GM12878 (cell line): ENCODE measurements at regions not wholly inside any gene's neighbourhood (a gene's known extent, or its start where the extent isn't known, plus 50 kb on each side); places are given as distances from the start of the nearest gene placed in this dataset.

Experiments used
- ATAC-seq: fragments of 200-7000 bp; cut with Tn5 transposase; 3 replicates; pipeline ENCODE4 v1.9.1; 2020; ENCODE audit warnings: mild to moderate bottlenecking, moderate library complexity
- BruUV-seq: library from RNA; stranded (reverse); fragments of 400-500 nt; replicated peaks from 2 replicates; lab custom pipeline; 2021; lab: Mats Ljungman, UMichigan
- CTCF ChIA-PET: fragments of 300-600 bp; sonication (Branson Sonifier 250); formaldehyde crosslinking; extraction: SDS; loops from one replicate; lab custom pipeline; 2021; ENCODE audit warnings: inconsistent platforms; lab: Yijun Ruan, JAX
- POLR2A ChIA-PET: fragments of 350-600 bp; formaldehyde crosslinking; extraction: SDS; loops from one replicate; lab custom pipeline; 2021; ENCODE audit warnings: inconsistent platforms; lab: Charles Lee
- RAD21 ChIA-PET: fragments of 300-600 bp; sonication (Branson Sonifier 250); formaldehyde crosslinking; loops from one replicate; lab custom pipeline; 2023; ENCODE audit warnings: antibody characterized with exemption; ENCODE audit not compliant: unreplicated experiment; lab: Charles Lee
- SMC1A ChIA-PET: fragments of 300-600 bp; sonication (Branson Sonifier 250); formaldehyde crosslinking; loops from one replicate; lab custom pipeline; 2023; ENCODE audit not compliant: unreplicated experiment, uncharacterized antibody; lab: Charles Lee
- DNase-seq: peaks from one replicate; pipeline ENCODE4 v3.0.0-alpha.2; 2011; ENCODE audit warnings: low read depth, low spot score
- FAIRE-seq: peaks from 3 replicates; lab custom pipeline; 2011; peaks lifted over from hg19 to GRCh38; lab: Jason Lieb, UNC
- H2AFZ ChIP-seq: 2 replicates; pipeline ENCODE4 v1.6.0; 2011; ENCODE audit warnings: low read depth, low read length, control low read depth; ENCODE audit not compliant: control insufficient read depth
- H3K27ac ChIP-seq: 2 replicates; pipeline ENCODE4 v1.5.1; 2011; ENCODE audit warnings: control low read depth; ENCODE audit not compliant: control insufficient read depth, insufficient read depth
- H3K27me3 ChIP-seq, 2 experiments: replicated peaks in 1 of 2; 2 replicates each; pipeline versions ENCODE4 v1.6.0 to v1.6.1; 2011; ENCODE audit warnings: low read length in 1 of 2; ENCODE audit not compliant: control insufficient read depth in 2 of 2, insufficient read depth in 2 of 2
- H3K36me3 ChIP-seq, 2 experiments: 2 replicates each; pipeline ENCODE4 v1.5.1; 2011; ENCODE audit warnings: low read length in 1 of 2; ENCODE audit not compliant: control insufficient read depth in 2 of 2, insufficient read depth in 2 of 2
- H3K4me1 ChIP-seq: 2 replicates; pipeline ENCODE4 v1.6.1; 2011; ENCODE audit warnings: mild to moderate bottlenecking, low read length, moderate library complexity, mixed read lengths; ENCODE audit not compliant: control insufficient read depth, insufficient read depth
- H3K4me2 ChIP-seq: 2 replicates; pipeline ENCODE4 v1.6.0; 2011; ENCODE audit warnings: control low read depth; ENCODE audit not compliant: control insufficient read depth, insufficient read depth
- H3K4me3 ChIP-seq: fragments of 200-600 bp; sonication (generic); 2 replicates; pipeline ENCODE4 v1.5.1; 2016
- H3K79me2 ChIP-seq: 2 replicates; pipeline ENCODE4 v1.6.0; 2011; ENCODE audit warnings: low read length; ENCODE audit not compliant: control insufficient read depth, insufficient read depth
- H3K9ac ChIP-seq: 2 replicates; pipeline ENCODE4 v1.8.0; 2011; ENCODE audit warnings: low read length, control low read depth, mixed read lengths; ENCODE audit not compliant: control insufficient read depth, insufficient read depth
- H3K9me3 ChIP-seq: replicated peaks from 3 replicates; pipeline ENCODE4 v1.5.1; 2011; ENCODE audit warnings: mild to moderate bottlenecking, low read length; ENCODE audit not compliant: control insufficient read depth, insufficient read depth
- H4K20me1 ChIP-seq: 2 replicates; pipeline ENCODE4 v1.6.0; 2011; ENCODE audit not compliant: control insufficient read depth, insufficient read depth
- BHLHE40 ChIP-seq, 2 experiments: fragments of 450-650 bp in 1 of 2; IDR thresholded peaks; 2 replicates each; pipeline ENCODE4 v1.6.1; 2011 to 2017; ENCODE audit warnings: low read depth in 2 of 2, borderline replicate concordance in 1 of 2, improper control_type of control experiment in 1 of 2, low read length in 1 of 2, mild to moderate bottlenecking in 1 of 2
- CREM ChIP-seq: IDR thresholded peaks from 2 replicates; pipeline ENCODE4 v1.6.1; 2014; ENCODE audit warnings: antibody characterized with exemption, low read depth
- EZH2 ChIP-seq: IDR thresholded peaks from 2 replicates; pipeline ENCODE4 v1.6.1; 2012; ENCODE audit warnings: low read depth, mild to moderate bottlenecking, control low read depth, inconsistent platforms, low read length, borderline replicate concordance; ENCODE audit not compliant: control insufficient read depth
- HDAC6 ChIP-seq: fragments of 200-600 bp; sonication (generic); IDR thresholded peaks from one replicate; pipeline ENCODE4 v1.8.0; 2017; ENCODE audit warnings: antibody characterized with exemption; ENCODE audit not compliant: unreplicated experiment
- IKZF2 ChIP-seq, 2 experiments: fragments of 450-650 bp; IDR thresholded peaks; 2 replicates each; pipeline ENCODE4 v1.6.1; 2017; ENCODE audit warnings: mild to moderate bottlenecking in 2 of 2, moderate library complexity in 2 of 2
- RAD51 ChIP-seq: fragments of 450-650 bp; IDR thresholded peaks from 2 replicates; pipeline ENCODE4 v1.6.1; 2016; ENCODE audit warnings: moderate library complexity, mild to moderate bottlenecking, inconsistent platforms
- TARDBP ChIP-seq: IDR thresholded peaks from 2 replicates; pipeline ENCODE4 v1.6.1; 2016; ENCODE audit warnings: borderline replicate concordance
- YBX1 ChIP-seq: fragments of 450-650 bp; IDR thresholded peaks from 2 replicates; pipeline ENCODE4 v1.6.1; 2016; ENCODE audit warnings: antibody characterized with exemption
- WGBS: methylation state at CpG from one replicate; pipeline ENCODE4 v1.1.6; 2016; ENCODE audit warnings: low lambda C conversion rate; ENCODE audit not compliant: insufficient replicate concordance, insufficient coverage; ENCODE audit errors: missing lambda C conversion rate; 5-methylcytosine and 5-hydroxymethylcytosine counted together
- in situ Hi-C: fragments of 300-500 bp; cut with MboI; formaldehyde crosslinking; loops from 9 replicates; pipeline ENCODE4 v1.14.3; 2018; ENCODE audit warnings: mixed read lengths
- intact Hi-C: fragments of 100-400 bp; cut with micrococcal nuclease; formaldehyde crosslinking; loops from one replicate; pipeline ENCODE4 v1.14.2; 2022; ENCODE audit not compliant: unreplicated experiment
- TF ChIP-seq, protein P1 (sequence below): fragments of 450-650 bp; IDR thresholded peaks from 2 replicates; pipeline ENCODE4 v1.6.1; 2017; ENCODE audit warnings: mild to moderate bottlenecking, moderate library complexity

DNA sequence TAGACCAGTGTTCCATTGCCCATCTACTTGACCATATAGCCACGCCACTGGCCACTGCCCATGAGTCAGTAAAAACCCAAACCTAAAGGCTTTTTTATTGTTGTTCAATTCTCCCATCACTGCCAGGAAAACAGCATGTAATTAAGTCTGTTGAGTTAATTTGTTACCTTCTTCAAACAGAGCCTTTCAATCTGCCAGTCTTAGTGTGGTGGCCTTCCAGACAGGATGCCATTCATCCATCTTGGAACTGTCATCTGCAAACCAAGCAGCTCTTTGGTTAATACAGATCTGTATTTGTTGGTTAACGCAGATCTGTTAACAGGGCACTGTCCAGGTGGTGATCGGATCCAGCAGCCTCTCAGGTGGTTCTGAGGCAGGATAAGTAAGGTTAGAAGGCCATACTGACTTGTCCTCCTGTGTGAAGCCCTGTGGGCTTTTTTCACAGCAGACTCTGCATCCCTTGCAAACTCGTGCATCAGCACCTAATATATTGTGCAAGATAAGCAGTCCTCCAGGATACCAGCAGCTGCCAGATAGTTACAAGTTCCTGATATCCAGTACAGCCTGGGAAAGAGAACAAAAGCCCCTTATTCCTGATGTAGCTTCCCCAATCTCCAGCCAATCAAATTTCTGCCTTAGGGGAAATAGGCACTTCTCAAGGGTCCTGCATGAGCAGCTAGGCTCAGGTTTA, 59.1 kb upstream of the DHRS4 start:
- H2AFZ ChIP-seq, result no peak overlapping the region
- WGBS, result 26% methylated on average over 4 of the region's 4 CpGs
- no peaks in the 10 kb centered on the region for H3K4me1 ChIP-seq
- ChIA-PET POLR2A (no interaction called here), RAD21 (no interaction called here), CTCF (interaction anchor here (0.9 to 1.1 kb wide), 2 partner anchors 17 to 263 kb away, joined by 3 to 4 read pairs; no protein-coding TSS in a partner anchor), SMC1A (no interaction called here)
- H3K27ac ChIP-seq, result no peak overlapping the region
- H3K27me3 ChIP-seq, result no peaks in the 10 kb centered on the region; a peak in 1 of 4 replicates
- no peak for FAIRE-seq
- TF ChIP-seq BHLHE40 (IDR thresholded peaks at IDR 0.05; ENCODE audit: borderline replicate concordance in 1 of 2, low read depth in 2 of 2, low read length in 1 of 2) (no peak), IKZF2 (IDR thresholded peaks at IDR 0.05) (no peak), YBX1 (no peak), CREM (no peak), TARDBP (no peak), RAD51 (no peak), HDAC6 (no peak), EZH2 (no peak)
- TF ChIP-seq, protein P1, sequence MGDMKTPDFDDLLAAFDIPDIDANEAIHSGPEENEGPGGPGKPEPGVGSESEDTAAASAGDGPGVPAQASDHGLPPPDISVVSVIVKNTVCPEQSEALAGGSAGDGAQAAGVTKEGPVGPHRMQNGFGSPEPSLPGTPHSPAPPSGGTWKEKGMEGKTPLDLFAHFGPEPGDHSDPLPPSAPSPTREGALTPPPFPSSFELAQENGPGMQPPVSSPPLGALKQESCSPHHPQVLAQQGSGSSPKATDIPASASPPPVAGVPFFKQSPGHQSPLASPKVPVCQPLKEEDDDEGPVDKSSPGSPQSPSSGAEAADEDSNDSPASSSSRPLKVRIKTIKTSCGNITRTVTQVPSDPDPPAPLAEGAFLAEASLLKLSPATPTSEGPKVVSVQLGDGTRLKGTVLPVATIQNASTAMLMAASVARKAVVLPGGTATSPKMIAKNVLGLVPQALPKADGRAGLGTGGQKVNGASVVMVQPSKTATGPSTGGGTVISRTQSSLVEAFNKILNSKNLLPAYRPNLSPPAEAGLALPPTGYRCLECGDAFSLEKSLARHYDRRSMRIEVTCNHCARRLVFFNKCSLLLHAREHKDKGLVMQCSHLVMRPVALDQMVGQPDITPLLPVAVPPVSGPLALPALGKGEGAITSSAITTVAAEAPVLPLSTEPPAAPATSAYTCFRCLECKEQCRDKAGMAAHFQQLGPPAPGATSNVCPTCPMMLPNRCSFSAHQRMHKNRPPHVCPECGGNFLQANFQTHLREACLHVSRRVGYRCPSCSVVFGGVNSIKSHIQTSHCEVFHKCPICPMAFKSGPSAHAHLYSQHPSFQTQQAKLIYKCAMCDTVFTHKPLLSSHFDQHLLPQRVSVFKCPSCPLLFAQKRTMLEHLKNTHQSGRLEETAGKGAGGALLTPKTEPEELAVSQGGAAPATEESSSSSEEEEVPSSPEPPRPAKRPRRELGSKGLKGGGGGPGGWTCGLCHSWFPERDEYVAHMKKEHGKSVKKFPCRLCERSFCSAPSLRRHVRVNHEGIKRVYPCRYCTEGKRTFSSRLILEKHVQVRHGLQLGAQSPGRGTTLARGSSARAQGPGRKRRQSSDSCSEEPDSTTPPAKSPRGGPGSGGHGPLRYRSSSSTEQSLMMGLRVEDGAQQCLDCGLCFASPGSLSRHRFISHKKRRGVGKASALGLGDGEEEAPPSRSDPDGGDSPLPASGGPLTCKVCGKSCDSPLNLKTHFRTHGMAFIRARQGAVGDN, result no peak
- H3K9ac ChIP-seq, result no peak overlapping the region
- no peaks in the 10 kb centered on the region for H4K20me1 ChIP-seq
- in situ Hi-C loops (no loop called here), intact Hi-C loops (no loop called here)
- H3K4me3 ChIP-seq, result no peak overlapping the region
- ATAC-seq, result no peak
- no peak overlapping the region for H3K4me2 ChIP-seq
- no peaks in the 10 kb centered on the region for H3K9me3 ChIP-seq
- H3K79me2 ChIP-seq, result no peaks in the 10 kb centered on the region
- BruUV-seq, result no TSS peak
- DNase-seq, result no peak
- no peaks in the 10 kb centered on the region for H3K36me3 ChIP-seq
